IMR-90 (cell line): ENCODE measurements at regions not wholly inside any gene's neighbourhood (a gene's known extent, or its start where the extent isn't known, plus 50 kb on each side); places are given as distances from the start of the nearest gene placed in this dataset.

Experiments used
- ATAC-seq: fragments of 200-7000 bp; cut with Tn5 transposase; 2 replicates; pipeline ENCODE4 v1.9.1; 2020; ENCODE audit warnings: low read depth, mild to moderate bottlenecking, moderate library complexity
- BruUV-seq: library from RNA; stranded (reverse); fragments of 400-500 nt; replicated peaks from 2 replicates; lab custom pipeline; 2021; lab: Mats Ljungman, UMichigan
- CTCF ChIA-PET: fragments of 300-600 bp; formaldehyde crosslinking; extraction: SDS; loops from one replicate; lab custom pipeline; 2021; ENCODE audit warnings: antibody characterized with exemption; lab: Yijun Ruan, JAX
- POLR2A ChIA-PET: fragments of 300-600 bp; sonication (Branson Sonifier 250); formaldehyde crosslinking; loops from one replicate; lab custom pipeline; 2022; ENCODE audit warnings: antibody characterized with exemption; ENCODE audit not compliant: unreplicated experiment; lab: Charles Lee
- DNase-seq: peaks from one replicate; pipeline ENCODE4 v3.0.0; 2013
- H2AFZ ChIP-seq: replicated peaks from 2 replicates; pipeline ENCODE3; 2013; ENCODE audit warnings: low read length, mild to moderate bottlenecking; ENCODE audit not compliant: poor library complexity
- H2AK5ac ChIP-seq: 2 replicates; pipeline ENCODE4 v1.6.1; 2013; ENCODE audit warnings: low read depth, low read length, inconsistent platforms
- H2AK9ac ChIP-seq: replicated peaks from 2 replicates; pipeline ENCODE3; 2013; ENCODE audit warnings: mild to moderate bottlenecking, low read depth, low read length, moderate library complexity; ENCODE audit not compliant: poor library complexity
- H2BK120ac ChIP-seq: 2 replicates; pipeline ENCODE4 v1.6.1; 2013; ENCODE audit warnings: low read depth, low read length, inconsistent platforms
- H2BK15ac ChIP-seq: 3 replicates; pipeline ENCODE4 v1.6.1; 2013; ENCODE audit warnings: low read depth, low read length, inconsistent platforms
- H2BK20ac ChIP-seq: 2 replicates; pipeline ENCODE4 v1.6.1; 2013; ENCODE audit warnings: low read depth, mild to moderate bottlenecking, inconsistent platforms, low read length, moderate library complexity
- H2BK5ac ChIP-seq: 2 replicates; pipeline ENCODE4 v1.6.1; 2013; ENCODE audit warnings: mild to moderate bottlenecking, low read depth, low read length, inconsistent platforms; ENCODE audit not compliant: poor library complexity, severe bottlenecking
- H3K14ac ChIP-seq: replicated peaks from 2 replicates; pipeline ENCODE4 v1.6.1; 2013; ENCODE audit warnings: low read depth, low read length, inconsistent platforms
- H3K18ac ChIP-seq: 2 replicates; pipeline ENCODE4 v1.6.1; 2013; ENCODE audit warnings: low read depth, low read length, control low read depth
- H3K23ac ChIP-seq: 2 replicates; pipeline ENCODE4 v1.6.1; 2013; ENCODE audit warnings: low read depth, low read length, inconsistent platforms
- H3K27ac ChIP-seq: 2 replicates; pipeline ENCODE4 v1.5.1; 2013; ENCODE audit warnings: mild to moderate bottlenecking, control low read depth, low read length; ENCODE audit not compliant: insufficient read depth
- H3K27me3 ChIP-seq: 2 replicates; pipeline ENCODE4 v1.6.1; 2013; ENCODE audit warnings: low read length; ENCODE audit not compliant: control insufficient read depth, insufficient read depth
- H3K36me3 ChIP-seq: 2 replicates; pipeline ENCODE4 v1.6.1; 2013; ENCODE audit warnings: low read length, mixed read lengths; ENCODE audit not compliant: control insufficient read depth, insufficient read depth
- H3K4ac ChIP-seq: 2 replicates; pipeline ENCODE4 v1.6.1; 2013; ENCODE audit warnings: low read depth, low read length, inconsistent platforms
- H3K4me1 ChIP-seq: 2 replicates; pipeline ENCODE4 v1.6.1; 2013; ENCODE audit warnings: low read length, mixed read lengths; ENCODE audit not compliant: control insufficient read depth, insufficient read depth
- H3K4me2 ChIP-seq: 2 replicates; pipeline ENCODE4 v1.6.1; 2013; ENCODE audit warnings: low read depth, mild to moderate bottlenecking, control low read depth, low read length, moderate library complexity
- H3K4me3 ChIP-seq: 2 replicates; pipeline ENCODE4 v1.5.1; 2013; ENCODE audit warnings: low read depth, mild to moderate bottlenecking, control low read depth, low read length, moderate library complexity; ENCODE audit not compliant: insufficient read depth
- H3K56ac ChIP-seq: 2 replicates; pipeline ENCODE4 v1.6.1; 2013; ENCODE audit warnings: low read length, inconsistent platforms; ENCODE audit not compliant: insufficient read depth; ENCODE audit errors: extremely low read depth
- H3K79me1 ChIP-seq, 2 experiments: 2 replicates each; pipeline ENCODE4 v1.6.1; 2013; ENCODE audit warnings: low read length in 2 of 2, inconsistent platforms in 1 of 2, low read depth in 1 of 2
- H3K9ac ChIP-seq: 2 replicates; pipeline ENCODE4 v1.6.1; 2013; ENCODE audit warnings: low read depth, low read length, control low read depth
- H3K9me1 ChIP-seq: 2 replicates; pipeline ENCODE4 v1.6.1; 2013; ENCODE audit warnings: low read length, inconsistent platforms; ENCODE audit not compliant: insufficient read depth
- H3K9me3 ChIP-seq: 2 replicates; pipeline ENCODE4 v1.6.1; 2013; ENCODE audit warnings: low read length; ENCODE audit not compliant: control insufficient read depth, insufficient read depth
- H4K20me1 ChIP-seq: 2 replicates; pipeline ENCODE4 v1.6.1; 2013; ENCODE audit warnings: low read length, inconsistent platforms; ENCODE audit not compliant: insufficient read depth
- H4K5ac ChIP-seq: 2 replicates; pipeline ENCODE4 v1.6.1; 2013; ENCODE audit warnings: mild to moderate bottlenecking, low read depth, low read length, control low read depth
- H4K8ac ChIP-seq, 2 experiments: 2 replicates each; pipeline ENCODE4 v1.6.1; 2013; ENCODE audit warnings: low read depth in 2 of 2, low read length in 2 of 2, control low read depth in 1 of 2, inconsistent platforms in 1 of 2
- H4K91ac ChIP-seq: 2 replicates; pipeline ENCODE4 v1.6.1; 2013; ENCODE audit warnings: low read depth, low read length, inconsistent platforms; ENCODE audit not compliant: insufficient read depth
- BHLHE40 ChIP-seq: fragments of 150-350 bp; IDR thresholded peaks from 2 replicates; pipeline ENCODE4 v1.6.1; 2016; ENCODE audit warnings: mild to moderate bottlenecking, low read depth, low read length
- MAZ ChIP-seq: IDR thresholded peaks from 2 replicates; pipeline ENCODE4 v1.6.1; 2012; ENCODE audit warnings: low read depth, mild to moderate bottlenecking, low read length, improper control_type of control experiment, moderate library complexity, borderline replicate concordance
- WGBS, 2 experiments: methylation state at CpG; one replicate each; pipeline versions ENCODE4 v1.1.5 to v1.1.7; 2013; ENCODE audit warnings: missing lambda C conversion rate in 2 of 2; ENCODE audit not compliant: insufficient read length in 1 of 2; ENCODE audit errors: extremely low coverage in 2 of 2; 5-methylcytosine and 5-hydroxymethylcytosine counted together
- dilution Hi-C: fragments of 300-500 bp; cut with HindIII; formaldehyde crosslinking; loops from one replicate; pipeline ENCODE4 v1.14.3; 2018; ENCODE audit warnings: low sequenced_read_pairs; ENCODE audit not compliant: unreplicated experiment
- in situ Hi-C: fragments of 300-500 bp; cut with MboI; formaldehyde crosslinking; loops from 3 replicates; pipeline ENCODE4 v1.14.3; 2019; ENCODE audit warnings: low sequenced_read_pairs, inconsistent platforms, mixed read lengths
- intact Hi-C: fragments of 100-400 bp; cut with micrococcal nuclease; formaldehyde crosslinking; loops from 2 replicates; pipeline ENCODE4 v1.10.0; 2022

GRCh38 chr3:174737966-174738365, 121.2 kb upstream of the NAALADL2 start:
- Histone ChIP-seq H2AFZ (no peak overlapping the region), H3K27me3 (no peaks in the 10 kb centered on the region), H3K4me2 (no peak overlapping the region), H4K5ac (no peak overlapping the region), H4K20me1 (no peaks in the 10 kb centered on the region), H4K91ac (no peak overlapping the region), H3K9ac (no peak overlapping the region), H2BK20ac (no peak overlapping the region), H3K4me1 (no peaks in the 10 kb centered on the region), H4K8ac (no peak overlapping the region), H2BK5ac (no peak overlapping the region), H3K4ac (no peak overlapping the region), H2AK9ac (no peak overlapping the region), H2AK5ac (no peak overlapping the region), H3K79me1 (no peaks in the 10 kb centered on the region), H3K4me3 (no peak overlapping the region), H2BK15ac (no peak overlapping the region), H3K56ac (no peak overlapping the region), H3K23ac (no peak overlapping the region), H3K9me3 (peaks cover 5% of the 10 kb centered on the region), H2BK120ac (no peak overlapping the region), H3K9me1 (no peaks in the 10 kb centered on the region), H3K18ac (no peak overlapping the region), H3K27ac (no peak overlapping the region), H3K36me3 (no peaks in the 10 kb centered on the region), H3K14ac (no peak overlapping the region)
- TF ChIP-seq BHLHE40, result no peak
- TF ChIP-seq MAZ, result no peak
- DNase-seq (no peak), ATAC-seq (no peak)
- in situ Hi-C loops (no loop called here), intact Hi-C loops (no loop called here), dilution Hi-C loops (no loop called here)
- CTCF ChIA-PET, result no interaction called here
- WGBS, 2 experiments, result no CpG with 5 or more reads among the region's 3 CpGs
- POLR2A ChIA-PET, result no interaction called here
- BruUV-seq, result no TSS peak
